ENCODE measurements at regions not wholly inside any gene's neighbourhood (a gene's known extent, or its start where the extent isn't known, plus 50 kb on each side); places are given as distances from the start of the nearest gene placed in this dataset.

DNA sequence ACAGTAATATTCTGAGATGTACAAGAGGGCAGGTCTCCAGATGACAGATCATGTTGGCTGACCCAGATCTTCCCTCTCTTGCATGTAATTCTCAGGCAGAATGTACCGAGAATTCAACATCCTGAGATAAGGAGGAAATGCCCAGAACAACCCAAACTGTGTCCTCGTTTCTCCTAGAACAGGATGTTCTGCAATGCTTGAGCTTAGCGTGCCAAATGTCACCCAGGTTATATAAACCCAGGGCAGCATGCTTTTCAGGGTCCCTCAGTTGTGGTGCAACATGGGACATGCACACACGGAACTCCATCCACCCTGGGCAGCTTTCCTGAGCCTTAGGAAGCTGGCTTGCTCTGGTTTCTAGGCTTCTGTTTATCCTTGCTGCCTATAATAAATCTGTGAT is 102.1 kb upstream of the CMC1 start:
- TF ChIP-seq, protein P1, sequence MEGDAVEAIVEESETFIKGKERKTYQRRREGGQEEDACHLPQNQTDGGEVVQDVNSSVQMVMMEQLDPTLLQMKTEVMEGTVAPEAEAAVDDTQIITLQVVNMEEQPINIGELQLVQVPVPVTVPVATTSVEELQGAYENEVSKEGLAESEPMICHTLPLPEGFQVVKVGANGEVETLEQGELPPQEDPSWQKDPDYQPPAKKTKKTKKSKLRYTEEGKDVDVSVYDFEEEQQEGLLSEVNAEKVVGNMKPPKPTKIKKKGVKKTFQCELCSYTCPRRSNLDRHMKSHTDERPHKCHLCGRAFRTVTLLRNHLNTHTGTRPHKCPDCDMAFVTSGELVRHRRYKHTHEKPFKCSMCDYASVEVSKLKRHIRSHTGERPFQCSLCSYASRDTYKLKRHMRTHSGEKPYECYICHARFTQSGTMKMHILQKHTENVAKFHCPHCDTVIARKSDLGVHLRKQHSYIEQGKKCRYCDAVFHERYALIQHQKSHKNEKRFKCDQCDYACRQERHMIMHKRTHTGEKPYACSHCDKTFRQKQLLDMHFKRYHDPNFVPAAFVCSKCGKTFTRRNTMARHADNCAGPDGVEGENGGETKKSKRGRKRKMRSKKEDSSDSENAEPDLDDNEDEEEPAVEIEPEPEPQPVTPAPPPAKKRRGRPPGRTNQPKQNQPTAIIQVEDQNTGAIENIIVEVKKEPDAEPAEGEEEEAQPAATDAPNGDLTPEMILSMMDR (IDR thresholded peaks at IDR 0.05): no peak
- TF ChIP-seq POLR2A (IDR thresholded peaks at IDR 0.05): no peak
- TF ChIP-seq POLR2AphosphoS5 (IDR thresholded peaks at IDR 0.05): peak; percentile 60
- no peak for TF ChIP-seq EP300 (IDR thresholded peaks at IDR 0.05)
